ENCODE measurements at regions not wholly inside any gene's neighbourhood (a gene's known extent, or its start where the extent isn't known, plus 50 kb on each side); places are given as distances from the start of the nearest gene placed in this dataset.

- TF ChIP-seq CTCF (IDR thresholded peaks at IDR 0.05; ENCODE audit: poor library complexity) (no peak), EZH2 (IDR thresholded peaks at IDR 0.05; ENCODE audit: borderline replicate concordance) (no peak), EZH2phosphoT487 (IDR thresholded peaks at IDR 0.05; ENCODE audit: low read depth, severe bottlenecking, unreplicated experiment) (no peak)
Measured at GRCh38 chr11:88410056-88410455, 72.5 kb upstream of the CTSC start.
